HepG2 (cell line): ENCODE measurements at regions not wholly inside any gene's neighbourhood (a gene's known extent, or its start where the extent isn't known, plus 50 kb on each side); places are given as distances from the start of the nearest gene placed in this dataset.

ENCODE experiments used
- ATAC-seq: fragments of 200-7000 bp; cut with Tn5 transposase; 3 replicates; pipeline ENCODE4 v1.9.1; 2020; ENCODE audit warnings: mild to moderate bottlenecking, moderate library complexity
- BruUV-seq: library from RNA; stranded (reverse); fragments of 400-500 nt; replicated peaks from 2 replicates; lab custom pipeline; 2021; lab: Mats Ljungman, UMichigan
- CTCF ChIA-PET: fragments of 300-600 bp; formaldehyde crosslinking; extraction: SDS; loops from one replicate; lab custom pipeline; 2021; ENCODE audit warnings: low total read pairs, inconsistent platforms, low intra/inter-chr PET ratio; lab: Yijun Ruan, JAX
- POLR2A ChIA-PET: fragments of 350-600 bp; sonication (Branson Sonifier 250); formaldehyde crosslinking; loops from one replicate; lab custom pipeline; 2020; ENCODE audit warnings: antibody characterized with exemption, inconsistent platforms; lab: Yijun Ruan, JAX
- DNase-seq: peaks from one replicate; pipeline ENCODE4 v3.0.0-alpha.2; 2015; ENCODE audit warnings: low spot score
- FAIRE-seq: peaks from 3 replicates; lab custom pipeline; 2011; peaks lifted over from hg19 to GRCh38; lab: Jason Lieb, UNC
- H2AFZ ChIP-seq: one replicate; pipeline ENCODE4 v1.6.1; 2011; ENCODE audit warnings: low read length, inconsistent platforms
- H3K27ac ChIP-seq: fragments of 300-600 bp; 3 replicates; pipeline ENCODE4 v1.8.0; 2011; ENCODE audit warnings: mixed run types, mild to moderate bottlenecking, mixed read lengths, low read length, inconsistent platforms; ENCODE audit not compliant: insufficient read depth; ENCODE audit errors: extremely low read length
- H3K27me3 ChIP-seq, 2 experiments: fragments of 200-600 bp in 1 of 2; 2 replicates in 1 of 2; 3 replicates in 1 of 2; pipeline versions ENCODE4 v1.6.0 to v1.8.0; 2011; ENCODE audit warnings: low read length in 2 of 2, mild to moderate bottlenecking in 2 of 2, moderate library complexity in 2 of 2, inconsistent platforms in 1 of 2; ENCODE audit not compliant: insufficient read depth in 2 of 2, control insufficient read depth in 1 of 2
- H3K36me3 ChIP-seq, 2 experiments: fragments of 200-600 bp in 1 of 2; replicated peaks in 1 of 2; 2 replicates in 1 of 2; 3 replicates in 1 of 2; pipeline versions ENCODE4 v1.5.1 to v1.8.0; 2011; ENCODE audit warnings: low read length in 2 of 2, inconsistent platforms in 1 of 2; ENCODE audit not compliant: insufficient read depth in 2 of 2, control insufficient read depth in 1 of 2
- H3K4me1 ChIP-seq: 2 replicates; pipeline ENCODE4 v1.5.1; 2012; ENCODE audit warnings: low read length, inconsistent platforms; ENCODE audit not compliant: insufficient read depth
- H3K4me2 ChIP-seq: 2 replicates; pipeline ENCODE4 v1.6.0; 2011; ENCODE audit warnings: low read depth, low read length, inconsistent platforms
- H3K4me3 ChIP-seq, 3 experiments: fragments of 200-600 bp in 1 of 3; sonication (generic), shearing (Covaris generic) in 1 of 3; replicated peaks in 1 of 3; 2 replicates each; pipeline ENCODE4 v1.5.1; 2011 to 2016; ENCODE audit warnings: low read length in 3 of 3, inconsistent platforms in 2 of 3, low read depth in 2 of 3, mild to moderate bottlenecking in 2 of 3, control low read depth in 1 of 3, mixed read lengths in 1 of 3; ENCODE audit not compliant: insufficient read depth in 1 of 3
- H3K79me2 ChIP-seq: one replicate; pipeline ENCODE4 v1.6.1; 2011; ENCODE audit warnings: low read length, inconsistent platforms; ENCODE audit not compliant: insufficient read depth
- H3K9ac ChIP-seq: 2 replicates; pipeline ENCODE4 v1.6.0; 2011; ENCODE audit warnings: mild to moderate bottlenecking, low read depth, low read length, inconsistent platforms; ENCODE audit not compliant: insufficient read depth
- H3K9me3 ChIP-seq: 2 replicates; pipeline ENCODE4 v1.5.1; 2012; ENCODE audit warnings: mild to moderate bottlenecking, low read length
- H4K20me1 ChIP-seq: 2 replicates; pipeline ENCODE4 v1.6.0; 2011; ENCODE audit warnings: inconsistent platforms, mild to moderate bottlenecking, low read length, moderate library complexity; ENCODE audit not compliant: insufficient read depth
- ATF7 ChIP-seq, 2 experiments: fragments of 450-650 bp in 1 of 2; sonication (generic) in 1 of 2; formaldehyde crosslinking in 1 of 2; IDR thresholded peaks; 2 replicates each; pipeline versions ENCODE4 v1.4.0 to v1.6.1; 2016 to 2020; ENCODE audit warnings: antibody characterized with exemption in 1 of 2, mild to moderate bottlenecking in 1 of 2, missing genetic modification reagents in 1 of 2
- ERF ChIP-seq: IDR thresholded peaks from 2 replicates; pipeline ENCODE4 v1.6.1; 2018; ENCODE audit warnings: missing biosample characterization, missing genetic modification reagents
- FOXA1 ChIP-seq, 2 experiments: fragments of 450-650 bp in 1 of 2; sonication (generic) in 1 of 2; formaldehyde crosslinking in 1 of 2; IDR thresholded peaks; 2 replicates each; pipeline versions ENCODE4 v1.4.0 to v1.6.1; 2016 to 2020; ENCODE audit warnings: missing genetic modification reagents in 1 of 2
- GFI1 ChIP-seq: sonication (generic); formaldehyde crosslinking; IDR thresholded peaks from 2 replicates; pipeline ENCODE4 v1.5.0; 2020; ENCODE audit warnings: missing genetic modification reagents, mild to moderate bottlenecking, borderline replicate concordance
- SOX6 ChIP-seq, 2 experiments: fragments of 450-650 bp in 1 of 2; sonication (generic) in 1 of 2; formaldehyde crosslinking in 1 of 2; IDR thresholded peaks; 2 replicates each; pipeline versions ENCODE4 v1.4.0 to v1.6.1; 2017 to 2020; ENCODE audit warnings: antibody characterized with exemption in 1 of 2, mild to moderate bottlenecking in 1 of 2, missing genetic modification reagents in 1 of 2
- TCF12 ChIP-seq, 2 experiments: fragments of 450-650 bp in 1 of 2; sonication (generic) in 1 of 2; formaldehyde crosslinking in 1 of 2; IDR thresholded peaks; 2 replicates each; pipeline versions ENCODE4 v1.6.1 to v1.8.0; 2017 to 2022; ENCODE audit warnings: antibody characterized with exemption in 1 of 2, mild to moderate bottlenecking in 1 of 2, missing genetic modification reagents in 1 of 2, moderate library complexity in 1 of 2
- ZNF235 ChIP-seq: sonication (generic); formaldehyde crosslinking; IDR thresholded peaks from 2 replicates; pipeline ENCODE4 v1.8.1; 2023; ENCODE audit warnings: mild to moderate bottlenecking, missing genetic modification reagents, borderline replicate concordance
- ZNF484 ChIP-seq: sonication (generic); formaldehyde crosslinking; IDR thresholded peaks from 2 replicates; pipeline ENCODE4 v1.5.1; 2020; ENCODE audit warnings: mild to moderate bottlenecking, low read depth, missing genetic modification reagents, borderline replicate concordance
- WGBS: methylation state at CpG from one replicate; pipeline ENCODE4 v1.1.6; 2017; ENCODE audit warnings: low lambda C conversion rate; 5-methylcytosine and 5-hydroxymethylcytosine counted together
- in situ Hi-C: cut with HindIII; loops from 2 replicates; pipeline ENCODE4 v1.10.0; 2017; ENCODE audit warnings: low pct_unique_long_range_greater_than_20kb; ENCODE audit not compliant: extremely low pct_ligation_motif_present
- intact Hi-C: fragments of 100-400 bp; cut with micrococcal nuclease; formaldehyde crosslinking; loops from one replicate; pipeline ENCODE4 v1.10.0; 2022; ENCODE audit not compliant: unreplicated experiment
- TF ChIP-seq, protein P1 (sequence below): sonication (generic); formaldehyde crosslinking; IDR thresholded peaks from 2 replicates; pipeline ENCODE4 v1.9.0; 2021; ENCODE audit warnings: missing genetic modification reagents, borderline replicate concordance
- TF ChIP-seq, protein P2 (sequence below): IDR thresholded peaks from 2 replicates; pipeline ENCODE4 v1.4.0; 2020; ENCODE audit warnings: mild to moderate bottlenecking, missing genetic modification reagents
- TF ChIP-seq, protein P3 (sequence below): sonication (generic); formaldehyde crosslinking; IDR thresholded peaks from 2 replicates; pipeline ENCODE4 v1.4.0; 2020; ENCODE audit warnings: missing genetic modification reagents, mild to moderate bottlenecking, borderline replicate concordance

GRCh38 chr9:1332156-1332555 is 282.0 kb downstream of the DMRT2 start:
- FAIRE-seq, result no peak
- H3K4me3 ChIP-seq, result no peak overlapping the region
- TF ChIP-seq ERF (CRISPR knock-in tag), result no peak
- no peak for TF ChIP-seq GFI1 (CRISPR knock-in tag)
- TF ChIP-seq, protein P1, sequence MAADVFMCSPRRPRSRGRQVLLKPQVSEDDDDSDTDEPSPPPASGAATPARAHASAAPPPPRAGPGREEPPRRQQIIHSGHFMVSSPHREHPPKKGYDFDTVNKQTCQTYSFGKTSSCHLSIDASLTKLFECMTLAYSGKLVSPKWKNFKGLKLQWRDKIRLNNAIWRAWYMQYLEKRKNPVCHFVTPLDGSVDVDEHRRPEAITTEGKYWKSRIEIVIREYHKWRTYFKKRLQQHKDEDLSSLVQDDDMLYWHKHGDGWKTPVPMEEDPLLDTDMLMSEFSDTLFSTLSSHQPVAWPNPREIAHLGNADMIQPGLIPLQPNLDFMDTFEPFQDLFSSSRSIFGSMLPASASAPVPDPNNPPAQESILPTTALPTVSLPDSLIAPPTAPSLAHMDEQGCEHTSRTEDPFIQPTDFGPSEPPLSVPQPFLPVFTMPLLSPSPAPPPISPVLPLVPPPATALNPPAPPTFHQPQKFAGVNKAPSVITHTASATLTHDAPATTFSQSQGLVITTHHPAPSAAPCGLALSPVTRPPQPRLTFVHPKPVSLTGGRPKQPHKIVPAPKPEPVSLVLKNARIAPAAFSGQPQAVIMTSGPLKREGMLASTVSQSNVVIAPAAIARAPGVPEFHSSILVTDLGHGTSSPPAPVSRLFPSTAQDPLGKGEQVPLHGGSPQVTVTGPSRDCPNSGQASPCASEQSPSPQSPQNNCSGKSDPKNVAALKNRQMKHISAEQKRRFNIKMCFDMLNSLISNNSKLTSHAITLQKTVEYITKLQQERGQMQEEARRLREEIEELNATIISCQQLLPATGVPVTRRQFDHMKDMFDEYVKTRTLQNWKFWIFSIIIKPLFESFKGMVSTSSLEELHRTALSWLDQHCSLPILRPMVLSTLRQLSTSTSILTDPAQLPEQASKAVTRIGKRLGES (CRISPR knock-in tag), result no peak
- TF ChIP-seq, protein P2, sequence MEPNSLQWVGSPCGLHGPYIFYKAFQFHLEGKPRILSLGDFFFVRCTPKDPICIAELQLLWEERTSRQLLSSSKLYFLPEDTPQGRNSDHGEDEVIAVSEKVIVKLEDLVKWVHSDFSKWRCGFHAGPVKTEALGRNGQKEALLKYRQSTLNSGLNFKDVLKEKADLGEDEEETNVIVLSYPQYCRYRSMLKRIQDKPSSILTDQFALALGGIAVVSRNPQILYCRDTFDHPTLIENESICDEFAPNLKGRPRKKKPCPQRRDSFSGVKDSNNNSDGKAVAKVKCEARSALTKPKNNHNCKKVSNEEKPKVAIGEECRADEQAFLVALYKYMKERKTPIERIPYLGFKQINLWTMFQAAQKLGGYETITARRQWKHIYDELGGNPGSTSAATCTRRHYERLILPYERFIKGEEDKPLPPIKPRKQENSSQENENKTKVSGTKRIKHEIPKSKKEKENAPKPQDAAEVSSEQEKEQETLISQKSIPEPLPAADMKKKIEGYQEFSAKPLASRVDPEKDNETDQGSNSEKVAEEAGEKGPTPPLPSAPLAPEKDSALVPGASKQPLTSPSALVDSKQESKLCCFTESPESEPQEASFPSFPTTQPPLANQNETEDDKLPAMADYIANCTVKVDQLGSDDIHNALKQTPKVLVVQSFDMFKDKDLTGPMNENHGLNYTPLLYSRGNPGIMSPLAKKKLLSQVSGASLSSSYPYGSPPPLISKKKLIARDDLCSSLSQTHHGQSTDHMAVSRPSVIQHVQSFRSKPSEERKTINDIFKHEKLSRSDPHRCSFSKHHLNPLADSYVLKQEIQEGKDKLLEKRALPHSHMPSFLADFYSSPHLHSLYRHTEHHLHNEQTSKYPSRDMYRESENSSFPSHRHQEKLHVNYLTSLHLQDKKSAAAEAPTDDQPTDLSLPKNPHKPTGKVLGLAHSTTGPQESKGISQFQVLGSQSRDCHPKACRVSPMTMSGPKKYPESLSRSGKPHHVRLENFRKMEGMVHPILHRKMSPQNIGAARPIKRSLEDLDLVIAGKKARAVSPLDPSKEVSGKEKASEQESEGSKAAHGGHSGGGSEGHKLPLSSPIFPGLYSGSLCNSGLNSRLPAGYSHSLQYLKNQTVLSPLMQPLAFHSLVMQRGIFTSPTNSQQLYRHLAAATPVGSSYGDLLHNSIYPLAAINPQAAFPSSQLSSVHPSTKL, result no peak
- no peak for TF ChIP-seq FOXA1 (IDR thresholded peaks at IDR 0.05)
- no peak for TF ChIP-seq FOXA1 (CRISPR knock-in tag; IDR thresholded peaks at IDR 0.05)
- no peak for TF ChIP-seq ZNF235 (CRISPR knock-in tag)
- TF ChIP-seq ZNF484, result no peak
- TF ChIP-seq, protein P3, sequence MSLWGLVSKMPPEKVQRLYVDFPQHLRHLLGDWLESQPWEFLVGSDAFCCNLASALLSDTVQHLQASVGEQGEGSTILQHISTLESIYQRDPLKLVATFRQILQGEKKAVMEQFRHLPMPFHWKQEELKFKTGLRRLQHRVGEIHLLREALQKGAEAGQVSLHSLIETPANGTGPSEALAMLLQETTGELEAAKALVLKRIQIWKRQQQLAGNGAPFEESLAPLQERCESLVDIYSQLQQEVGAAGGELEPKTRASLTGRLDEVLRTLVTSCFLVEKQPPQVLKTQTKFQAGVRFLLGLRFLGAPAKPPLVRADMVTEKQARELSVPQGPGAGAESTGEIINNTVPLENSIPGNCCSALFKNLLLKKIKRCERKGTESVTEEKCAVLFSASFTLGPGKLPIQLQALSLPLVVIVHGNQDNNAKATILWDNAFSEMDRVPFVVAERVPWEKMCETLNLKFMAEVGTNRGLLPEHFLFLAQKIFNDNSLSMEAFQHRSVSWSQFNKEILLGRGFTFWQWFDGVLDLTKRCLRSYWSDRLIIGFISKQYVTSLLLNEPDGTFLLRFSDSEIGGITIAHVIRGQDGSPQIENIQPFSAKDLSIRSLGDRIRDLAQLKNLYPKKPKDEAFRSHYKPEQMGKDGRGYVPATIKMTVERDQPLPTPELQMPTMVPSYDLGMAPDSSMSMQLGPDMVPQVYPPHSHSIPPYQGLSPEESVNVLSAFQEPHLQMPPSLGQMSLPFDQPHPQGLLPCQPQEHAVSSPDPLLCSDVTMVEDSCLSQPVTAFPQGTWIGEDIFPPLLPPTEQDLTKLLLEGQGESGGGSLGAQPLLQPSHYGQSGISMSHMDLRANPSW (CRISPR knock-in tag), result no peak
- TF ChIP-seq TCF12 (IDR thresholded peaks at IDR 0.05), result no peak
- TF ChIP-seq TCF12 (CRISPR knock-in tag; IDR thresholded peaks at IDR 0.05), result no peak
- no peak for TF ChIP-seq SOX6 (IDR thresholded peaks at IDR 0.05)
- no peak for TF ChIP-seq SOX6 (CRISPR knock-in tag; IDR thresholded peaks at IDR 0.05)
- TF ChIP-seq ATF7 (IDR thresholded peaks at IDR 0.05), result no peak
- no peak for TF ChIP-seq ATF7 (CRISPR knock-in tag; IDR thresholded peaks at IDR 0.05)

More at GRCh38 chr9:1332156-1332555, 282.0 kb downstream of the DMRT2 start:
- no peaks in the 10 kb centered on the region for H3K4me1 ChIP-seq
- intact Hi-C loops (no loop called here), in situ Hi-C loops (no loop called here)
- no peak overlapping the region for H3K4me2 ChIP-seq
- 31% methylated on average over 3 of the region's 3 CpGs for WGBS
- H4K20me1 ChIP-seq, result no peaks in the 10 kb centered on the region
- ChIA-PET CTCF (no interaction called here), POLR2A (no interaction called here)
- ATAC-seq, result no peak
- no peaks in the 10 kb centered on the region for H3K79me2 ChIP-seq
- BruUV-seq, result no TSS peak
- H3K36me3 ChIP-seq, result no peaks in the 10 kb centered on the region
- no peak overlapping the region for H2AFZ ChIP-seq
- no peak overlapping the region for H3K9ac ChIP-seq
- H3K27ac ChIP-seq, result no peak overlapping the region
- H3K27me3 ChIP-seq, result no peaks in the 10 kb centered on the region
- no peak for DNase-seq
- no peaks in the 10 kb centered on the region for H3K9me3 ChIP-seq
